Erythroblast (primary cell): ENCODE measurements at regions not wholly inside any gene's neighbourhood (a gene's known extent, or its start where the extent isn't known, plus 50 kb on each side); places are given as distances from the start of the nearest gene placed in this dataset.

Experiments used
- GATA1 ChIP-seq: IDR thresholded peaks from 2 replicates; pipeline ENCODE4 v1.6.1; 2011; ENCODE audit warnings: low read depth, mild to moderate bottlenecking, control low read depth, low read length, moderate library complexity
- POLR2A ChIP-seq: IDR thresholded peaks from 2 replicates; pipeline ENCODE4 v1.6.1; 2011; ENCODE audit warnings: mild to moderate bottlenecking, low read length

DNA sequence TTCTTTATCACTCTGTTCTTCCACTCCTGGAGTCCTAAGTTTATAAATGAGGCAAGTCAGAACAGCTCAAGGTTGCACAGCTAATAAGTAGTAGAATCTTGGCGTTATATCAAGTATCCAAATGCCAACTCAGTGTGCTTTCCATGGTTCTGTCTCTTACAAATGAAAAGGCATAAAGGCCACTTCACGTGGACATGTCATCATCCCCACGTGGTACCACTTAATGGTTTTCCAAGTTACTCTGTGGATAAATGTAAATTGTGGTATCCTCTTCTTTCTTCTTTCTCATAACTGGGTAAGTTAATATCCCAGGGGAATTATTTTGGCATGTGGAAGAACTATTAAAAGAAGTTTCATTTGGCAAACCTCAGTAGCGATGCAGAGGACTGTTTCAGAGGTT lies 131.5 kb upstream of the L3MBTL4 start:
- no peak for TF ChIP-seq GATA1
- TF ChIP-seq POLR2A: no peak
